SKM-1 (cell line): ENCODE measurements at regions not wholly inside any gene's neighbourhood (a gene's known extent, or its start where the extent isn't known, plus 50 kb on each side); places are given as distances from the start of the nearest gene placed in this dataset.
"Not testable (repeated sequence)": the region's sequence is repeated elsewhere in the genome, so short reads cannot be mapped to it uniquely, and the experiment has no call there.

Experiments
- DNase-seq: peaks from one replicate; lab custom pipeline; 2025; ENCODE audit not compliant: unreplicated experiment; lab: John Stamatoyannopoulos, UW

DNA sequence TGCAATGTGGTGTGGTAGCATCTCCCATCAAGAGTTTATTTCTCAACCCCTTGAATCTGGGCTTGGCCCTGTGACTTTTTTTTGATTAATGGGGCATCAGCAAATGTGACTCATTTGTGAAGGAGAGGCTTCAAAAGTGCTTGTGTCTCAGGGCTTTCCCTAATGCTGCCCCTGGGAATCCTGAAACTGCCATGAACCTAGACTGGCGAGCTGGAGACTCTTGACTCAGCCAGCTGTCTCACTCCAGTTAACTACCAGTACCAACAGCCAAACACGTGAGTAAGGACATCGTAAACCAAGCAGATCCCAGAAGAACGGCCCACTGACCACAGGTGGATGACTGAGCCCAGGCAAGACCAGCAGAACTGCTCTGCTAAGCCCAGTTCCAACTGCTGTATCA lies 72.8 kb upstream of the ADTRP start:
- no peak for DNase-seq

DNA sequence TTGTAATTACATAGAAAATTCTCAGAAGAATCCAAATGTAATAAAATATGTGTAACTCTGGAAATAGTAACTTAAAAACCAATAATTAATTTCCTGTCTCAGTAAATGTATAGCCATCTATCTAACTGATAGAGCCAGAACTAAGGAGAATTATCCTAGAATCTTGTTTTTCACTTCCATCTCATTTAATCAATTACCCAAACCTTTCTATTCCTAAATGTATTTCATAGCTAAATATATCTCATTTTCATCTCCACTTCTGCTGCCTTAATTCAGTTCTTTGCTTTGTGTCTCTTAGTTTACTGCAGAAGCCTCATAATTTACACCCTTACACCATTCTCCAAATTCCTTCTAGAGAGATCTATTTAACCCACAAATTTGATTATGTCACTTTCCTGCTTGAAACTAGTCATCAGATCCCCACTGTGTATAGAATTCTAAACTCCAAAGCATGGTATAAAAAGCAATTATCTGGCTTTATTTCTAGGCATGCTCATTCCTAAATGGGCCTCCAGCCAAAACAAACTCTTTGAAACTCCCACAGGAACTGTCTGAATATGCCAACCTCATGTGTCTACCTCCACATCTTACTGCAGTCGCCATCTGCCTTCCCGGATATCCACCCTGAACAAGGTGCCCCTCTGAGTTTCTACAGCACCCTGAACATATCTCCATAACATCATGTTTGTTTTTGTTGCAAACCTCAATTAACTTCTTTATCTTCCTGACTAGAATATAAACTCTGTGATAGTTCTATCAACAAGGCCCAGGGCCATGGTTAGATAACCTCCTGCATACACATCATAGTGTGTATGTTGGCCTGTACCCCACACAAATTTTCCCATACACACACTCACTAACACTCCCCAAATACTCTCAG lies 70.5 kb upstream of the ADTRP start:
- no peak for DNase-seq

DNA sequence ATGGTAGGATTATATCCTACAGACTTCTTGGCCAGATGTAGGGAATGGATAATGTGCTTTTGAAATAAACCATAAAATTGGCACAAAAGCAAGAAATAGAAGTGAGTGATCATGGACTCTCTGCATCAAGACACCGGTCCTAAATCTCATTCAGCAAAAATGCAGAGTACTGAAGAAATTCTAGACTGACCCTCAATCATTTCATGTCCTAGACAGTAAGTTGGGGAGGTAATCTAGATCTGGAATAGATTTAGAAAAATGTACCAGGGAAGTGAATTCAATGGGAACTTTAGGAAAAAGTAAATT lies 69.7 kb upstream of the ADTRP start:
- no peak for DNase-seq

DNA sequence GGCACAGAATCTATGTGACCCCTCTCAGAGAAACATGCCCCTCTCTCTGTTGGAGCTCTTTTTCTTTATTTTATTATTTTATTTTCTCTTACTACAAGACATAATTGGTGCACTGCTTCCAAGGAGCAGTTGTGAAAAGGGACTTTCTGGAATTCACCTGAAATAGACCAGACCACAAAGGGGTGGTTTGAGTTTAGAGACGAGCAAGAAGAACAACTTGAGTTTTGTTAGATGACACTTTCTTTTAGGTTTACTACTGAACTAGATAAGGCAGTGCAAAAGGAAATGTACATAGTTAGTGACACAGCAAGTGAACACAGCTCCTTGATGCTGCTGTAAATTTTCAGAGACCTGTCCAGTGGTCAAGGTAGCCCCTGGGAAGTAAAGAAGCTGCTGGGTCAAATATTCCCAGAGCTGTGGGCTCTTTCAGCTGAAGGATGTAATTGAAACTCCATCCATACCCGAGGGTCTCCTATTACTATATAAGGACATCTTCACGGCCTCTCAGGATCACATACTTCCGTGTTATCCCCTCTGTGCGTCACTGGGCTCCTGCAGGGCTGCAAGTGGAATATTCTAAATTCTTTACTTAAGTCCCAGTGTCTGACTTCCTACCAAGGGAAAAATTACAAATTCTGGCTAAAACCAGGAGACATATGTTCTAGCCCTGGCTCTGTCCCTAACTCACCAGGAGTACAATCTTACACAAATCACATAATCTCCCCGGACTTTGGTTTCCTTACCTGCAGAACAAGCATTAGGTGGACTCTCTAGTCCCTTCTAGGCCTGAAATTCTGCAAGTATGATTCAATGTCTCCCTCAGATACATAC lies 69.1 kb upstream of the ADTRP start:
- DNase-seq: no peak

DNA sequence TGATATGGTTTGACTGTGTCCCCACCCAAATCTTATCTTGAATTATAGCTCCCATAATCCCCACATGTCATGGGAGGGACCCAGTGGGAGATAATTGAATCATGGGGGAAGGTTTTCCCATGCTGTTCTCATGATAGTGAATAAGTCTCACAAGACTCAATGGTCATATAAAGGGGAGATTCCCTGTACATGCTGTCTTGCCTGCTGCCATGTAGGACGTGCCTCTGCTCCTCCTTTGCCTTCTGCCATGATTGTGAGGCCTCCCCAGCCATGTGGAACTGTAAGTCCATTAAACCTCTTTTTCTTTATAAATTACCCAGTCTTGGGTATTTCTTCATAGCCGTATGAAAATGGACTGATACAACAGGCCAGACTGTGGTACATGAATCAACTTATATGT lies 68.5 kb upstream of the ADTRP start:
- not testable (repeated sequence) for DNase-seq

DNA sequence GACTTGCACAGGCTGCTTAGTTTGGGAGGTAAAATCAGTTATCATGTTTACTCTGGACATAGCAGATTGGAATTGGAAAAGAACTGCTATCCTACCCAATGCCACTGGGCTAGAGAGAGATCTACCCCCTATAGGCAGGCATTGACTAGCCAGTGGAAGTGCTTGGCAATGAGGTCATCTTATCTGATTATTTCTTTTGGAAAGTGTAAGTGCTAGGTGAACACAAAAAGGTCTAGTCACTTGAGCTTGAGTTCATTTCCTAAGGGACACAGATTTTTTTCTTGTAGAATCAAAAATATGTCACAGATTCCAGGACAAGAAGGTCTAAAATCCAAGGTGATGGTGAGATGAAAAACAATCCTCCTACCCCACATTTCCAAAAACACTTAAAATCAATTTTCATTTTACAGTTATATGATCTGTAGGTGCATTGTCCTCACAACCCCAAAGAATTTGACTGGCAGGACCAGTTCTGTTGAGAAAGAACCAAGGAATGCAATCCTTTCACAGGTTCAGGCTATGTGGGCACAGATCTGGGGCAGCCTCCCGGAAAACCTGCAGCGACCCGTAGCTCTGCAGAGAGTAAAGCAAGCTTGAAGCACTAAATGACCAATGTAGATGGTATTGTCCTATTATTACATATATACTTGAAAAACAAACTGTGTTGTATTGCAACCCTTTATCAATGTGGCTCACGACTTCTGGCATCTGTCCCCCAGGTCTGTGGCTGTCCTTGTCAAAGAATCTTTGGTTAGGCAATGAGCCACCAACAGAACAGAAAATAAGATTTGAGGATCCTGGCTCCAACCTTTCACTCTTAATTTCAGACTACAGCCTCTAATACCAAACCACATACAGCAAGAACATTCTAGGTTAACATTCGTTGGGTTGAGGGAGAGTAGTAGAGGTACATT lies 67.3 kb upstream of the ADTRP start:
- no peak for DNase-seq

DNA sequence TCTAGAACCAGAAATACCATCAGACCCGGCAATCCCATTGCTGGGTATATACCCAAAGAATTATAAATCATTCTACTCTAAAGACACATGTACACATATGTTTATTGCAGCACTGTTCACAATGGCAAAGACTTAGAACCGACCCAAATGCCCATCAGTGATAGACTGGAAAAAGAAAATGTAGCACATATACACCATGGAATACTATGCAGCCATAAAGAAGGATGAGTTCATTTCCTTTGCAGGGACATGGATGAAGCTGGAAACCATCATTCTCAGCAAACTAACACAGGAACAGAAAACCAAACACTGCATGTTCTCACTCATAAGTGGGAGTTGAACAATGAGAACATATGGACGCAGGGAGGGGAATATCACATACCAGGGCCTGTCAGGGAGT lies 64.2 kb upstream of the ADTRP start:
- DNase-seq: not testable (repeated sequence)

DNA sequence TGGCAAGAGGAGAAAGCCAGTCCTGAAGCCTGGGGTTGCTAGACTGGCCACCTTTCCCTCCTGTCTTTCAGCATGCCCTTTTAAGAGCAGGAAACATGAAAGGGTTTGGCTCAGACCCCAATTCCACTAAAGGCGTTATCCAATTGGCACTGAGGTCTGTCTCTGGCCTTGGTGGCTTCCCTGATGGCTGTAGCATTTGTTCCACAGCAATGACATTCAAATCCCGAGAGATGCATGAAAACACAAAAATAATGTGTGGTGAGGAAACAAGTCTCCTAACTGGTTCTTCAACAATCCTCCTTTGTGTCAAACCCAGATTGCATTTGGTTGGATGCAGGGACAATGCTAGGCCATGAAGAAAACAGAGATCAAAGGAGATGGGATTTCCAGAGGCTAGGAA lies 56.5 kb upstream of the ADTRP start:
- no peak for DNase-seq

DNA sequence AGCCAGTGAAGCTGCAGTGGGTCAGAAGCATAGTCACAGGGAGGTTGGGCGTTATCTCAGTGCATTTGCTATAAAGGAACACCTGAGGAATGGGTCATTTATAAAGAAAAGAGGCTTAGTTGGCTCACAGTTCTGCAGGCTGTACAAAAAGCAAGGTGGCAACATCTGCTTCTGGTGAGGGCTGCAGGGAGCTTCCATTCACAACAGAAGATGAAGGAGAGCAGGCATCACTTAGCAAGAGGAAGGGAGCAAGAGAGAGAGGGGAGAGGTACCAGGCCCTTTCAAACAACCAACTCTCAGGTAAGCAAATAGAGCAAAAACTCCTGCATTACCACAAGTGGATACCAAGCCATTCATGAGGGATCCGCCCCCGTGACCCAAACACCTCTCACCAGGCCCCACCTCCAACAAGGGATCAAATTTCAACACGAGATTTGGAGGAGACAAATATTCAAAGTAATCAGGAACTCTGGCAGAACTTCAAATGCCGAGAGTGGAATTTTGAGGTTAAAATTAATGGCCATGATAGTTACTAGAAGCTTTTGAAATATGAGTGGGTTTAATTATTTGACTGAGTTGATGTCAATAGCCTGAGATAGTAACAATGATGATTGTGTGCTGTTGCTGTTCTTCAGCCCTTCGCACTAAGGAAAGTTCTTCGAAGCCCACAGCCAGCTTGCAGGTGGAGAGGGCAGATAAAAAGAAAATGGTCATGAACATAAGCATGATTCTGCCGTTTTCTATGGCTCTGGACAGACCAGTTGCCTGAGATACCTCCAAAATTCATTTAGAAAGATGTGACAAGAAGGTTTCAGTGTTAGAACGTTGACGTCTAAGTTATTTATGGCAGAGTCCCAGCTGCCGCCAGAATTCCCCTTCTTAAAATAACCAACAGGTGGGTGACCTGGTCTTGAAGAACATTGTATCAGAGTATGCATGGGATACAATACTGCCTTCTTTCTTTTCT lies 55.3 kb upstream of the ADTRP start:
- DNase-seq: no peak

DNA sequence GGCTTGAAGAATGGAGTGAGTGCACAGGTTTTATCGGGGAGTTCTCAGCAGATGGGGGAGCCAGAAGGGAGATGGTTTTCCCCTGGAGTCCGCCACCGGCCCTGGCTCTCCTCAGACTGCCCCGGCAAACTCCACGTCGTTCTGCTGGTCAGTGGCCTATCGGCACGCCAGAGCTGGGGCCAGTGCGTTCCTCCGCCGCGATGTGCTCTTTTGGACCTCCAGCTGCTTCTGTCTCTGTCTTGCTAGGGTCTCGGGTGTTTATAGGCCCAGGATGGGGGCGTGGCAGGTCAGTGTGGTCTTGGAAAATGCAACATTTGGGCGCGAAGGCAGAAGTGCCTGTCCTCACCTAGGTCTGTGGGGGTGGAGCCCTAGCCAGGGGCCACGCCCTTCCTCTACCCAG lies 53.0 kb upstream of the ADTRP start:
- DNase-seq: no peak

DNA sequence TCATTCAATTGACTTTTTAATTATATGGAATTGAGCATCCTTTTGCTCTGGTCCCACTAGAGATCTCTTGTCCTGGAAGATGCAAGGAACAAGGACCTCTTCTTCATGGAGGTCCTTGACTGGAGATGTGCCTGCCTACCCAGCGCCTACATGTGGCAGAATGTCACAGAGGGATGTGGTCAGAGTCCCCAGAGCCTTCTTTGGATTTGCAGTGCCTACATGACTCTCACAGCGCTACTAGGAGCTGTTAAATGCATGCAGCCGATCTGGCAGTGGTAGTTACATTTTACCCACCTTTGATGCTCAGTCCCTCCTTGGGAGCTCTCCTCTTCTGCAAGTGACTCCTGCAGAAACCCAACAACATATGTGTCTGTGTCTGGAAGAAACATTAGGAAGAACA lies 51.9 kb upstream of the ADTRP start:
- no peak for DNase-seq

DNA sequence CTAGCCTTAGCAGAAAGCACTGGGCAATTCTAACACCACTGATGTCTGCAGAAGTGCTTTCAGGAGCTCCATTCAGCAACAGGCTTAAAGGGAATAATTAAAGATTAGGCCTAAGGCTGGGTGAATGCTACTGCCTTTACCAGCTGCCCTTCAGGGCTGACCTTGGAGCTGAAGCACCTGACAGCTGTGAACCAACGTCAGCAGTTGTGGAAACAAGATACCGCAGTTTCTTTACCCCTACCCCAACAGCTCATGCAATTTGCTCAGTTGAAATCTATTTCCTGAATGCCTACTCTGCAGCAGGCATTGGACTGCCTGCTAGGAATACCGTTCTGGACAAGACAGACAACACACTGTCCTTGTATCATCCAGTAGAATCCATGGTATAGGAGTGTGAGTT lies 51.5 kb upstream of the ADTRP start:
- no peak for DNase-seq

DNA sequence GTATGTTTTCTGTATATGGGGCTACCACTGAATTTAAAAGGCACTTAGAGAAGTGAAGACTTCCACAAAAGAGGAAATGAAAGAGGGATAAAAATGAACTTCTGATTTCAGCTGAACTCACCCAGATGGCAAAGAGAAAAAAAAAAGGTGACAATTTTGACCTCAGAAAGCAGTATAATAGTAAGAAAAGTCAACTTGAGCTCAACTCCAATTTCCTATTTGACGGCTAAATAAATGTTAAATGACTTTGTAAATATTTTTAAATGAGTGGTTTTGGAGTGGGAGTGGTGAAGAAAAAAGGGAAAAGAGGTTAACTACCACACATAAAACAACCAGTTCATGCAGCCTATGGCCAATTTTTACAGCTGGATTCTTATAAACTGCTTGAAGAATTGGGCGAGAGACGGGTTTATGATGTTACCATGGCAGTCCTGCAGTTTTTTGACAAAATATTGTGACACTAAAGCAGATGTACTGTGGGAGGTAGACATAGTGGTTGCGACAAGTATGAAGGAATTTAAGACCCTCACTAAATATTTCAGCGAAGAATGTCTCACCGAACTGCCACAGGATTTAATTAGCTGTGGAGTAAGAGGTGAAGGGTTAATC lies 49.8 kb upstream of the ADTRP start:
- no peak for DNase-seq
